NCI-H2171 treated with DMSO at 0.1 percent for 48 hours (cell line): ENCODE measurements at regions not wholly inside any gene's neighbourhood (a gene's known extent, or its start where the extent isn't known, plus 50 kb on each side); places are given as distances from the start of the nearest gene placed in this dataset.
A peak's percentile ranks its signal among the peaks of the same experiment; 100 is the strongest.

ENCODE experiments used
- DNase-seq: peaks from one replicate; lab custom pipeline; 2025; lab: John Stamatoyannopoulos, UW

GRCh38 chr4:79467246-79467932 is 59.4 kb upstream of the GK2 start:
- peak; percentile 16 for DNase-seq

GRCh38 chr4:79466621-79467020 is 58.6 kb upstream of the GK2 start:
- no peak for DNase-seq
